K562 (cell line): ENCODE measurements at regions not wholly inside any gene's neighbourhood (a gene's known extent, or its start where the extent isn't known, plus 50 kb on each side); places are given as distances from the start of the nearest gene placed in this dataset.

Experiments used
- ATF6 ChIP-seq: sonication (generic); formaldehyde crosslinking; IDR thresholded peaks from 2 replicates; pipeline ENCODE4 v1.4.0; 2020; ENCODE audit warnings: mild to moderate bottlenecking, missing genetic modification reagents
- CHCHD3 ChIP-seq: fragments of 250-450 bp; sonication (Bioruptor Pico); IDR thresholded peaks from 2 replicates; pipeline ENCODE4 v2.1.2; 2022; ENCODE audit warnings: mild to moderate bottlenecking
- CREB1 ChIP-seq, 2 experiments: sonication (generic) in 1 of 2; formaldehyde crosslinking in 1 of 2; IDR thresholded peaks; 2 replicates each; pipeline versions ENCODE4 v1.6.1 to v1.8.0; 2012 to 2022; ENCODE audit warnings: inconsistent platforms in 1 of 2, mild to moderate bottlenecking in 1 of 2, missing genetic modification reagents in 1 of 2, moderate library complexity in 1 of 2
- CTCF ChIP-seq, 3 experiments: IDR thresholded peaks in 2 of 3; conservative IDR thresholded peaks in 1 of 3; 2 replicates each; pipeline ENCODE4 v1.5.1; 2011 to 2012; ENCODE audit warnings: low read length in 3 of 3, mild to moderate bottlenecking in 3 of 3, control low read depth in 2 of 3, improper control_type of control experiment in 1 of 3, inconsistent platforms in 1 of 3, low read depth in 1 of 3, mixed read lengths in 1 of 3, moderate library complexity in 1 of 3; ENCODE audit not compliant: insufficient read depth in 2 of 3
- EZH2 ChIP-seq: IDR thresholded peaks from 2 replicates; pipeline ENCODE4 v1.6.1; 2012; ENCODE audit warnings: low read depth, mild to moderate bottlenecking, inconsistent platforms, low read length, borderline replicate concordance
- FOS ChIP-seq: IDR thresholded peaks from 3 replicates; pipeline ENCODE4 v1.6.1; 2011; ENCODE audit not compliant: insufficient read length; ENCODE audit errors: extremely low read depth
- FOXJ3 ChIP-seq: sonication (generic); formaldehyde crosslinking; IDR thresholded peaks from 2 replicates; pipeline ENCODE4 v1.4.0; 2020; ENCODE audit warnings: mild to moderate bottlenecking, missing genetic modification reagents
- MIER1 ChIP-seq: fragments of 450-650 bp; IDR thresholded peaks from 2 replicates; pipeline ENCODE4 v1.6.1; 2016; ENCODE audit warnings: antibody characterized with exemption, mild to moderate bottlenecking, low read depth
- NR0B1 ChIP-seq: fragments of 450-650 bp; IDR thresholded peaks from one replicate; pipeline ENCODE4 v1.6.1; 2018; ENCODE audit warnings: mild to moderate bottlenecking, moderate library complexity; ENCODE audit not compliant: partially characterized antibody
- RBM22 ChIP-seq: fragments of 200-400 bp; formaldehyde crosslinking; IDR thresholded peaks from 2 replicates; pipeline ENCODE4 v1.6.1; 2018; ENCODE audit warnings: low read length, low read depth; ENCODE audit not compliant: poor library complexity, severe bottlenecking
- RFX5 ChIP-seq: IDR thresholded peaks from 2 replicates; pipeline ENCODE4 v1.6.1; 2011; ENCODE audit warnings: low read depth, mild to moderate bottlenecking, improper control_type of control experiment, low read length
- VEZF1 ChIP-seq: fragments of 200-800 bp; sonication (Bioruptor generic); IDR thresholded peaks from 2 replicates; pipeline ENCODE4 v1.6.1; 2017; ENCODE audit warnings: missing genetic modification characterization, missing compliant biosample characterization
- ZNF143 ChIP-seq: sonication (generic); formaldehyde crosslinking; IDR thresholded peaks from 2 replicates; pipeline ENCODE4 v1.9.0; 2022; ENCODE audit warnings: mild to moderate bottlenecking, missing genetic modification reagents

- TF ChIP-seq RFX5 (no peak), MIER1 (no peak), ATF6 (no peak), CTCF (IDR thresholded peaks at IDR 0.05 in 2 of 3, conservative IDR thresholded peaks at IDR 0.05 in 1 of 3; ENCODE audit: insufficient read depth in 2 of 3, low read depth in 1 of 3, low read length in 3 of 3) (no peak), ZNF143 (CRISPR knock-in tag) (no peak), VEZF1 (no peak), FOS (no peak), NR0B1 (no peak), RBM22 (no peak), CREB1 (IDR thresholded peaks at IDR 0.05) (no peak), CREB1 (CRISPR knock-in tag; IDR thresholded peaks at IDR 0.05) (no peak), FOXJ3 (CRISPR knock-in tag) (no peak), EZH2 (no peak), CHCHD3 (CRISPR knock-in tag) (no peak)
Measured at GRCh38 chr7:70907259-70908247, 224.4 kb upstream of the GALNT17 start.
